ENCODE measurements at regions not wholly inside any gene's neighbourhood (a gene's known extent, or its start where the extent isn't known, plus 50 kb on each side); places are given as distances from the start of the nearest gene placed in this dataset.

DNA sequence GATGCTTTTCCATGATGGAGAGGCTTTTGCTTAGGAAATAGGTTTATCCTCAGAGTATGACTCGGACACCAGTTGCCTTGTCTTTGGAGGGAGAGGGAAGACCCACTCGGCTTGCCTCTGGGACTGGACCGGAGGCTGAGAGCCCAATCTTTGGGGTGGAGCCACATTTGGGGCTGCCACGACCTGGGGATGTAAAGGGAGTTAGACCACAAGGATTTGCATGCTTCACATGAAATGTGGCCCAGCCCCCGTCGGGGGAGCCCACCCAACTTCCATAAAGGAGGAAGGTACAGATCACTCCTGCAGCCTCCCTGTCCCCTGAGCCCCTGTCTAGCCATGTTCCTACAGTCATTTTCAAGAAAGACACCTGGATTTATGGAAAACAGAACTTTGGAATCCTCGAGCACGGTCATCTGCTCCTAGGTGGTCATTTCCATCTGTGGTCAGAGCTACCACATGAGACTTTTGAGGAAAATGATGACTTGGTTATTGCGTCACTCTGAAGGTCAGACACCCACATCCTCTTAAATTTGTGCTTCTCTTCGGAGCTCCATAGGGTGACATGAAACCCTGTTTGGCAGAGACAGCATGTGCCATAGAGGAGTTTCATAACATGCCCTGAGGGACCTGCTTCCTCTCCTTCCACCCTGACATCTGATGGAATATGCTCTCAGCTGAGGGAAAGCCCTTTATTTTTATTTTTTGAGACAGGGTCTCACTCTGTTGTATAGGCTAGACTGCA lies 99.4 kb upstream of the SLC45A1 start:
- DNase-seq (no peak), ATAC-seq (no peak)
- TF ChIP-seq, protein P1, sequence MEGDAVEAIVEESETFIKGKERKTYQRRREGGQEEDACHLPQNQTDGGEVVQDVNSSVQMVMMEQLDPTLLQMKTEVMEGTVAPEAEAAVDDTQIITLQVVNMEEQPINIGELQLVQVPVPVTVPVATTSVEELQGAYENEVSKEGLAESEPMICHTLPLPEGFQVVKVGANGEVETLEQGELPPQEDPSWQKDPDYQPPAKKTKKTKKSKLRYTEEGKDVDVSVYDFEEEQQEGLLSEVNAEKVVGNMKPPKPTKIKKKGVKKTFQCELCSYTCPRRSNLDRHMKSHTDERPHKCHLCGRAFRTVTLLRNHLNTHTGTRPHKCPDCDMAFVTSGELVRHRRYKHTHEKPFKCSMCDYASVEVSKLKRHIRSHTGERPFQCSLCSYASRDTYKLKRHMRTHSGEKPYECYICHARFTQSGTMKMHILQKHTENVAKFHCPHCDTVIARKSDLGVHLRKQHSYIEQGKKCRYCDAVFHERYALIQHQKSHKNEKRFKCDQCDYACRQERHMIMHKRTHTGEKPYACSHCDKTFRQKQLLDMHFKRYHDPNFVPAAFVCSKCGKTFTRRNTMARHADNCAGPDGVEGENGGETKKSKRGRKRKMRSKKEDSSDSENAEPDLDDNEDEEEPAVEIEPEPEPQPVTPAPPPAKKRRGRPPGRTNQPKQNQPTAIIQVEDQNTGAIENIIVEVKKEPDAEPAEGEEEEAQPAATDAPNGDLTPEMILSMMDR (IDR thresholded peaks at IDR 0.05) = no peak
- Histone ChIP-seq H3K4me1 (ENCODE audit: low read depth) (peaks cover 7% of the 10 kb centered on the region), H3K4me3 (no peak overlapping the region), H3K36me3 (ENCODE audit: low read depth) (no peaks in the 10 kb centered on the region), H3K9me3 (no peaks in the 10 kb centered on the region)
- intact Hi-C loops (cut with DNase I, micrococcal nuclease) = no loop called here

- intact Hi-C loops (cut with DNase I, micrococcal nuclease) = no loop called here
- ATAC-seq = no peak
- no peaks in the 10 kb centered on the region for H3K9me3 ChIP-seq
- peaks cover 7% of the 10 kb centered on the region for H3K4me1 ChIP-seq (ENCODE audit: low read depth)
- TF ChIP-seq, protein P1 (IDR thresholded peaks at IDR 0.05) = no peak
- DNase-seq = no peak
- no peaks in the 10 kb centered on the region for H3K36me3 ChIP-seq (ENCODE audit: low read depth)
- no peak overlapping the region for H3K4me3 ChIP-seq
These were observed 100.1 kb upstream of the SLC45A1 start for GRCh38 chr1:8217809-8218208.

DNA sequence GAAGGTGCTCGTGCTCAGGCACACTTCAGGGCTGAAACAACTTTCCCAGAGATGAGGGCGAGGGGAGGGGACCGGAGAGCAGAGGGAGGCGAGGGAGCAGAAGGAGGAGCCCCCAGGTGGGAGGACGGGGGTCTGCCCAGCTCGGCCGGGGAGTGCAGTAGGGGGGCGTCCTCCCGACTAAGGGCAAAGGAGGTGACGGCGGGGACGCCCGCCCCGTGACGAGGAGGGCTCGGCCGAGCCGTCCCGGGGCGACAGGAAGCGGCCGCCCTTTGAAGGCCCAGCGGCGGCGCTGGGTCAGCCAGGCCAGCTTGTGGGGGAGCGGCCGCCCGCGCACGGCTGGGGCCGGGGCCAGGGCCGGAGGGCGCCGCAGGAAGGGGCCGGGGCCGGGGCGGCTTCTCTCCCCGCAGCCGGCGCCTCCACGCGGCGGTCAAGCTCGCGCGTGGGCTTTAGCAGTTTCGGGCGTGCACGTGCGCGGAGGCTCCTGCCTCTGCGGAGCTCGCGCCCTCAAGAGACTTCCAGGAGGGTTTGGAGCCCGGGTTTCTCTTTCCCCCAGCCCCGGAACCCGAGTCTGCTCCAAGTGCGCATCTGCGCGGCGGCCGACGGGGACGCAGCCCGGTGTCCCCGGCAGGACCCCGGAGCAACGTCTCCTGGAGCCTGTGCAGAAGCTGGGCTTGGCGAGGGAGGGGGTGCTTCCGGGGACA lies 100.8 kb upstream of the SLC45A1 start:
- Histone ChIP-seq H3K4me3 (no peak overlapping the region), H3K9me3 (no peaks in the 10 kb centered on the region), H3K36me3 (ENCODE audit: low read depth) (no peaks in the 10 kb centered on the region), H3K4me1 (ENCODE audit: low read depth) (peaks cover 7% of the 10 kb centered on the region)
- ATAC-seq = peak; percentile 87
- TF ChIP-seq, protein P1 (IDR thresholded peaks at IDR 0.05) = no peak
- intact Hi-C loops (cut with DNase I, micrococcal nuclease) = no loop called here
- peak in 2 of 3 donors; percentile 37 to 62 for DNase-seq

DNA sequence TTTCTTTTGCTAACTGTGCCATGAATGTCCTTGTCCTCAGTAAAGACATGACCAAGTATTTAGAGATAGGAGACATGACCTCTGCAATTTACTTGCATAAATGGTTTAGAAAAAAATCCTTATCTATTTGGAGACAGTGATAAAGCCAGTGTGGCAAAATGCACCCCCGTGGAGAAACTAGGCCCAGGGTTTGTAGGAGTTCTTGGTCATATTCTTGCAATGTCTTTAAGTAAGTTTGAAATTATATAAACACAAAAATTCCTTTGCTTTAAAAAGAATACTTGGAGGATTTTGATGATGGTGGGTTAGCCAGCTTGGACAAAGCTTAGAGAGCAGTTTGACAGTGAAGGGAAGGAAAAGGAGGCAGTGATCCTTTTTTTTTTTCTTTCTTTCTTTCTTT lies 101.9 kb upstream of the SLC45A1 start:
- Histone ChIP-seq H3K4me1 (ENCODE audit: low read depth) (peaks cover 7% of the 10 kb centered on the region), H3K4me3 (no peak overlapping the region), H3K9me3 (no peaks in the 10 kb centered on the region), H3K36me3 (ENCODE audit: low read depth) (no peaks in the 10 kb centered on the region)
- DNase-seq (no peak), ATAC-seq (no peak)
- intact Hi-C loops (cut with DNase I, micrococcal nuclease) = no loop called here
- TF ChIP-seq, protein P1 (IDR thresholded peaks at IDR 0.05) = no peak

DNA sequence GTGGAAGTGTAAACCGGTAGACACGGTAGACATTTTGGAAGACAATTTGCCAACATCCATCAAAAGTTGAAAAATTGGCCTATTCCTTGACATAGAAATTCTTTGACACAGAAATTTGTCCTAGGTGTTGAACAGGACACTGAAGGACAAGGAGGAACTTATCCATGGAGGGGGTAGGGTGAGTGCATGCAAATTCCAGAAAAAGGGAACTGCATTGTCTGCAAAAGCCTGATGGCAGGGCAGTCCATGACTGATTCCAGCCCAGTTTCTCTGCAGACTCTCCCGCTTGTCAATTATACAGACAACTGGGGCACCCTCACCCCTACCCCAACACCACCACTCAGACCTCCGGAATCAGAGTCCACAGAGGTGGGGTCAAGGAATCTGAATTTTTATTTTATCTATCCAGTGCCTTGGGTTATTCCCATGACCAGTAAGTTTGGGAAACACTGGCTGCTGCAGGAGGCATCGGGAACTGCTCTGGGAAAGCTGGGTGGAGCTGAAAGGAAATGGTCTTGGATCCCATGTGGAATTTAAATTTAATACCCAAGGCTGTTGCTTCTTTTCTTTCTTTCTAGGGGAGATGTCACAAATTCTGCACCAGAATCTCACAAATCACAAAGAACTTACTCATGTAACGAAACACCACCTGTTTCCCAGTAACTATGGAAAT lies 103.3 kb upstream of the SLC45A1 start:
- intact Hi-C loops (cut with DNase I, micrococcal nuclease) = no loop called here
- ATAC-seq = no peak
- Histone ChIP-seq H3K36me3 (ENCODE audit: low read depth) (no peaks in the 10 kb centered on the region), H3K4me3 (no peak overlapping the region), H3K9me3 (no peaks in the 10 kb centered on the region), H3K4me1 (ENCODE audit: low read depth) (peaks cover 7% of the 10 kb centered on the region)
- TF ChIP-seq, protein P1 (IDR thresholded peaks at IDR 0.05) = no peak
- DNase-seq = no peak
